Right kidney (tissue), 1 donor: ENCODE measurements at regions not wholly inside any gene's neighbourhood (a gene's known extent, or its start where the extent isn't known, plus 50 kb on each side); places are given as distances from the start of the nearest gene placed in this dataset.
"Not testable (repeated sequence)": the region's sequence is repeated elsewhere in the genome, so short reads cannot be mapped to it uniquely, and the experiment has no call there.

Source experiments
- DNase-seq: peaks from one replicate; pipeline ENCODE4 v3.0.0-alpha.2; 2016

DNA sequence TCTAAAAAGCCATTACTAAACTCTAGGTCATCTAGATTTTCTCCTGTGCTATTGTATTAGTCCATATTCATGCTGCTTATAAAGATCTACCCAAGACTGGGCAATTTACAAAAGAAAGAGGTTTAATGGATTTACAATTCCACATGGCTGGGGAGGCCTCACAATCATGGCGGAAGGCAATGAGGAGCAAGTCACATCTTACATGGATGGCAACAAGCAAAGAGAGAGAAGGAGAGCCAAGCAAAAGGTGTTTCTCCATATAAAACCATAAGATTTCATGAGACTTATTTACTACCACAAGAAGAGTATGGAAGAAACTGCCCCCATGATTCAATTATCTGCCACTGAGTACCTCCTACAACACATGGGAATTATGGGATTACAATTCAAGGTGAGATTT lies 69.6 kb upstream of the CCDC6 start:
- DNase-seq = not testable (repeated sequence)

DNA sequence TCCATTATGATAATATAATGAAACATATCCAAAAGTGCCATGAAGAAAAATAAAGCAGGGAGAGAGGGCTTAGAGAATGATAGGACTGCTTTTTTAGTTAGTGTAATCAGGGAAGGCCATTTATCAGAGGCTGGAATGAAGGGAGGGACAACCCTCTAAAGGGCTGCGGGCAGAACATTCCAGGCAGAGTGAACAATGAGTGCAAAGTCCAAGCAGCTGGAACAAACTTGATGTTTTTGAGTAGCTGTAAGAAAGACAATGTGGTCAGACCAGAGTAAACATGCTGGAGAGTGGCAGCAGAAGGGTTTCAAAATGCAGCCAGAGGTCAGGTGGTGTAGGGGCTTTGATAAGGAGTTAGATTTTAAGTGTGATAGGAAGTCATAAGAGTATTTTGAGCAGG lies 65.6 kb upstream of the CCDC6 start:
- no peak for DNase-seq

DNA sequence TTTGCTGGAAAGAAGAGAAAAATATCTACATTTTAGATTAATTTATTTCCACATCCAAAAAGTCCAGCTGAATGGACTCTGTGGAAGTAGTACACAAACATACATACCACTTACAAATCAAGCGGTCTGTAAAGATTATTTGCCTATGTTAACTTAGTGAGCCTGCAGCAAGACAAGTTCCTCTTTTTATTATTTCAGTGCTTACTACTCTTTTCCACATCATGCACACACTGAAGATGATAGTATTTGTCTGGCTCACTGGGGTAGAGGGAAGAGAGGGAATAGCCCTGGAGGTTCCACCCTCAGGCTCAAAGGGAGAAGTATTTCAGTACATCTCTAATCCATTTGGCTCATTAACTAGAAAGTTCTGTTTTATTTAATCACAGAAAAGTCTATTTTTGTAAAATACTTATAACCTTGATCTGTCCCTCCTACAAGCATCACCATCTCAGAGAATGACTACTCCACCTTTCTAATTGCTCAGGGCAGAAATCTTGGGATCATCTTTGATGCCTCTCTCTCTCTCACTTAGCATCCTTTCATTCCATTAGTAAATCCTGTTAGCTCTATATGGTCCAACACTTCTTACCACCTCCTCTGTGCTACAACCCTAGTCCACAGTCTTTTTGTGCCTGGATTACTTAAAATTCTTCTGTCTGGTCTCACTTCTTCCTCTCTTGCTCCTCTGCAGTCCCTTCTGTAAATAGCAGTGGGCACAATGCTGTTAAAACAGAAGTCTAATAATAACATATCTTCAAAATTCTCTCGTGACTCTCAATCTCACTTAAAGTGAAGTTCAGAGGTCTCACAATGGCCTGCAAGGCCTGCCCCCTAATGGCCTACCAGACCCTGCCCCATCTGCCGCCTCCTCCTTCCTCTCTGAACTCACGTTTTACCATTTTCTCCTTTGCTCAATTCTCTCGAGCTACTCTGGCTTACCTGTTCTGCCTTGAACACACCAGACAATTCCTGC lies 64.3 kb upstream of the CCDC6 start:
- no peak for DNase-seq

DNA sequence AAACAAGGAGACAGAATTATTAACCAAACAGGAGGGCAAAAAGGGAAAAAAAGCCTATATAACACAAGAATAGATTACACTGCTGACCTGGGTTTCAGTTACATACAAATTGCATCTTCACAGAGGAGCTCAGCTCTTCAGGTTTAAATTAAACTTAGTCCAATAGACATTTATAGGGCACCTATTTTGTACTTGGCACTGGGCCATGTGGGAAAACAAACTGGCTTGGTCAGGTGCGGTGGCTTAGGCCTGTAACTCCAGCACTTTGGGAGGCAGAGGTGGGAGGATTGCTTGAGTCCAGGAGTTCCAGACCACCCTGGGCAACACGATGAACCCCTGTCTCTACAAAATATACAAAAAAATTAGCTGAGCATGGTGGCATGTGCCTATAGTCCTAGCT lies 62.3 kb upstream of the CCDC6 start:
- DNase-seq = no peak

GRCh38 chr10:59967079-59967478 lies 60.7 kb upstream of the CCDC6 start:
- DNase-seq = peak; percentile 19

GRCh38 chr10:59965899-59966650 lies 59.7 kb upstream of the CCDC6 start:
- DNase-seq = no peak

DNA sequence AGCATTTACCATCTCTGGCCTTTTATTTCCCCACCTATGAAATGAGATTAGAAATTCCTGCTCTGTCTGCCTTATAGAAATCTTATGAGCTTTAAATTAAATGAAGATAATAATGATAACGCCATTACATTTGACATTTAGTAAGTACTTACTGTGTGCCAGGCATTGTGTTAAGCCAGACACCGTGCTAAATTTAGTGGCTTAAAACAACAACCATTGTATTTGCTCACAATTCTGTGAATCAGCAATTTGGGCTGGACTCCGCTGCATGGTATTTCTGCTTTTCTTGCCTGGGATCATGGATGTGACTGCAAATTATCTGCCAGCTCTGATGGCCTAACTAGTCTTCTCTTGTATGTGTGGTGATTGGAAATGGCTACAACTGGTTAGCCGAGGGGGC lies 56.4 kb upstream of the CCDC6 start:
- DNase-seq = no peak

GRCh38 chr10:59960751-59961150 lies 54.4 kb upstream of the CCDC6 start:
- no peak for DNase-seq

- DNase-seq = no peak
These were observed 53.2 kb upstream of the CCDC6 start for GRCh38 chr10:59959504-59960018.

DNA sequence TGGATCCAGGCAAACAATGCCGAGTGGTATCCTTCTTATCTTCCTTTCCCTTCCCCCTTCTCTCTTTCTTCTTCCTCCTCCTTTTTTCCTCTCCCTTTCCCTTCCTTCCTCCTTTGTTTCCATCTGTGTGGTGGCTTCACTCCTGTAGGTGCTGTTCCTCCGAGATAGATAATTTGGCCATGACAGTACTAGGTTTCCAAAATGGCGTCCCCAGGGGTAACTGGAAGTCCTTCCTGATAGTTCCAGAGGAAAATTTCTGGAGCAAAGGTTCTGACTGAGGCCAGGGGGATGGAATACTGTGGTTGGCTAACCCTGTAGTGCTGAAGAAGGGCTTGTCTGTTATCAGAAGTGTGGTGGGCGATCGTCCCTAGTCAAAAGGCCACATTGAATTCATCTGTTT lies 52.5 kb upstream of the CCDC6 start:
- DNase-seq = no peak

- DNase-seq = no peak
These were observed 51.6 kb upstream of the CCDC6 start for GRCh38 chr10:59957975-59958374.
